GM18511 (cell line): ENCODE measurements at regions not wholly inside any gene's neighbourhood (a gene's known extent, or its start where the extent isn't known, plus 50 kb on each side); places are given as distances from the start of the nearest gene placed in this dataset.

Experiments
- ATAC-seq: cut with Tn5 transposase; IDR thresholded peaks from one replicate; pipeline ENCODE4 v1.9.1; 2021; ENCODE audit warnings: mild to moderate bottlenecking, moderate library complexity; ENCODE audit not compliant: unreplicated experiment

DNA sequence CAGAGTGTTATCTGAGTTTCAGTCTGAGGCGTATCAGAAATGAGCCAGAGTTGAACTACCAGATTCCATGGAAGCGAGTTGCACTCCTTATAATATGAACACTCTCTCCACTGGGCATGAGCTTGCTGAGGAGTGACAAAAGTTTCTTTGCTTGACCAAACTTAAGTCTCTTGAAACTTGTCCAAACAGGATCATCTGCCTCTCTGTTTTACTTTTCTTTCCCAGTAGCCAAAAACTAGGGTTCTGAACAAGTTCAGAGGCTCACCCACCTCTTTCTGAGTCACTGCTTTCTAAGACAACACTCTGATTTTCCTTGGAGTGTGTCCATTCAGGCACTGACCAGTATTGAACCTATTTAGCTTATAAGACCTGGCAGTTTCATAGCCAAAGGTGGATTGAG, 233.2 kb upstream of the TCF4 start:
- no peak for ATAC-seq

DNA sequence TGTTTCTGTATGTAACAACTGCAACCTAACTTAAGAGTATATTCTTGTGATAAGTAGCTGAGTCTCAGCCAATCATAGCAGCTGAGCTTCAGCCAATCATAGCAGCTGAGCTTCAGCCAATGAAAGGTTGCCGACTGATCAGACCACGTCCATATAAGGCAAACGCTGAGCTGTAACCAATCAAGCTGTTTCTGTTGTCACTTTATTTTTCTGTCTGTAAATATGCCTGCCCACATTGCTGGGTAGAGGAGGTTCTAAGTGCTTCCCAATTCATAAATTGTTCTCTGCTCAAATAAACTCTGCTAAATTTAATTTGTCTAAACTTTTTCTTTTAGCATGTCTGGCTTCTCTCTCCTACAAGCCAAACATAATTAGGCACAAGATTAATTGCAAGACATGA, 231.5 kb upstream of the TCF4 start:
- no peak for ATAC-seq

DNA sequence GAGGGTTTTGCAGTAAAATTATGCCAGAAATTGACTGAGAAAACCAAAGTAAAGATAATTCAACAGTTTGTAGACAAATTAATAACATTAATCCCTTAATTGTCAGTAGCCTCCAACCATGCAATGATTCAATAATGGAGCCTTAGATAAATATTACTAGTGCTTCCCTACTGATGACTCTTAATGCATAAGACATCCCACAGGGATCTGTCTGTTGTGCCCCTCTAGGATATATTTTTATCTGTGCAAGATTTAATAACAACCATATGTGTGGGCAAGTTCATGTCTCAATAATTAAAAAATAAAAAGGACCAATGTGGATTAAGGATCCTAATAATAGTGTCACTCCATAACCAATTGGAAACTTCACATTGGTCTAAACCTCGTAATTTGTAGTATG, 230.3 kb upstream of the TCF4 start:
- no peak for ATAC-seq

DNA sequence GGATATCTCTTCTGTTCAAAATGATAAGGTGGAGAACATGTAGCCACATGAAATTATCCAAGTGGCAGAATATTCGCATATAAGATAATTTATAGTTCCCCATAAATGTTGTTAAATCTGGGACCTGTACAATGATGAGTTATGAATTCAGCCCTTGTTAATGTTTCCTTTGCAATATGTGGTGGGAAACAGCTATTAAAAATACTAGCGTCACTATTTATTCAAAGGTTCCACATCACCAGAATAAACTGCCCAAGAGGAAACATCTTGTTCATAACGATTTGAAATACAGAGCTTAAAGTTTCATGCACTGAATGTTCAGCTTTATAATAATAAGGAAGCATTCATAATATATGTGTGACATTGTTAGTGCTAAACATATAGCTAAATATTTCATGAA, 223.9 kb upstream of the TCF4 start:
- no peak for ATAC-seq

DNA sequence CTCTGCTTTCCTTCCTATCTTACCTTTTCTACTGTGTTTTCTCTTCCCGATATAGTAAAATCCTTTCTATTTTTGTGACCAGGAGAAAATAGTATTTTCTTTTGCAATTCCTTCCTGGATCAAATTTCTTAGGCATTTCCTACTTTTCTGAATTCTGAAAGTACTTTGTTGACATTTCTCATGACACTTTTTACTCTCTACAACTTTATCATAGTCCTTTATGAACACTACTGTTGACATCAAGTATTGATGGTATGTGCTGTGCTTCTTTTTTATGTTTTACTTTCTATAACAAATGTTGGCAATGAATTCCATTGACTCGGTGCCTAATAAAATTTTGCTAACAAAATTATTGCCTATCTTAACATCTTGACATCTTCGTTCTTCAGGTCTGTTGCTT, 217.7 kb upstream of the TCF4 start:
- no peak for ATAC-seq

DNA sequence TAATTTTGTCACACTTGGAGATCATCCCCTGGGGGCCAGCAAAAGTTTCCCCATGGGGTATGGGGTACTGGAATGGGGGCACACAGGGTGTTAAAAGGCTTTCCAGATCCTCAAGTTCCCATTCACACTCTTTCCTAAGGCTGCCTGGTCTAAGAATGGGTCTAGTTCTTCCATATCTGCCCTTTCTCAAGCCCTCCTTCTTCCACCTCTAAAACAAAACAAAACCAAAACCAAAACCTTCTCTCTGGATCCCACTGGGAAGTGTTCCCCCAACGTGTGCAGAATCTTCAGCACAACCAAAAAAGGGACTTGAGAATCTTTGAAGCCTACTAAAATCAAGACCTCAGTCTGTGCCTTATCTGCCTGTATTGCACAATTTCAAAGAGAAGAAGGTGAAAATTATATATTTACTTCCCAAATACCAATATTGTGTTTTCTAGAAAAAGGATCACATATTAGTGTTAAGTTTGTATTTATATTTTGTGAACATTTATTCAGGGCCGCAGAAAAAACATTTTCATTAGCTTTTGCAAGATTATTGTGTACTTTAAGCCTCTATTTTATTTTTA, 207.2 kb upstream of the TCF4 start:
- no peak for ATAC-seq

DNA sequence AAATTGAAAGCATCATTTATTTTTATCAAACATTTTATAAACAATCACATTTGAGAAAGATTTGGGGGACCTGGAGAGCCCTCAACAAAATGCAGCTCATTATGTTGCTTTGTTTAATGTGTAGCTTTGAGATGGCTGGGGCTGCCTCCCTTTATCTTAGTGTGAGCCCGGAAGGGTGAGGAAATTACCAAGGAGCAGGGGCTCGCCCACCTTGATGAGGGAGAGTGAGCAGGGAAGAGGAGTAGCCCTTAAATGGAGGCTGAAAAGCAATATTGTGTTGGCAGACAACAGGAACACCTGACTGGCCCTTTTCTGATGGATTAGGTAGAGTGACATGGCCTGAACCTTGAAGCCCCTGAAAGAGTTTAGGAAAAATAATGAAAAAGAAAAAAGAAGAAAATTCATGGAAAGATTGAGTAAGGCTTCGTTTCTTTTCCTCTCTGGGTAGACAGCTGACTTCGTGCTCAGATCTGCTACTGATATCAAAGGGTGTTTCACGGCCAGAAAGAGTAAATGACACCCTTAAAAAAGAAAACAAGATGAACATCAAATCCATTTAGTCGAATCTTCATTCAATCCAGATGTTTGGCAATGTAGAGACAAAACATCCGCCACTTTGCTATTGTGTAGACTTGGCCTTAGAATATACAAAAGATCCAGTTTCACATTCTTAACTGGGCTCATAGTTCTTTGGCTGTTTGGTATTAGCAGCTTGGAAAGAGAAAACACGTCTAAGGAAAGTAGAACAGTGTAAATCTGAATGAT, 206.5 kb upstream of the TCF4 start:
- no peak for ATAC-seq

DNA sequence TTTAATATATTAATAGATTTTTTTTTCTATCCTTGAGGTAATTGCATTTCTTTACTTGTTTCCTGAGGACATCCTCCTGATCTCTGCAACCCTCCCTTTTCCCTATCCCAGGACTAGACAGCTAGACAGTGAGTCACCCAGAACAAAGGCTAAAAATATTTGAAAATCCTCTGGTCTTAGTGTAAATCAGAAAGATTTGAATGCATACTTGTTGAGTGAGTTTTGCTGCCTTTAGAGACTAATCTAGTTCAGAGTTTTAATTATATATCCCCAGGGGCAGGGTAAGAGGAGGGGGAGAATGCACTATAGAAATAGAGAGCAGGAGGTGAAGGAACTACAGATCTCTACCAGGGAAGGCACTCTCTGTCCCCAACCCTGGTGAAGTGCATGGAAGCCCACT, 202.3 kb upstream of the TCF4 start:
- ATAC-seq, result no peak

DNA sequence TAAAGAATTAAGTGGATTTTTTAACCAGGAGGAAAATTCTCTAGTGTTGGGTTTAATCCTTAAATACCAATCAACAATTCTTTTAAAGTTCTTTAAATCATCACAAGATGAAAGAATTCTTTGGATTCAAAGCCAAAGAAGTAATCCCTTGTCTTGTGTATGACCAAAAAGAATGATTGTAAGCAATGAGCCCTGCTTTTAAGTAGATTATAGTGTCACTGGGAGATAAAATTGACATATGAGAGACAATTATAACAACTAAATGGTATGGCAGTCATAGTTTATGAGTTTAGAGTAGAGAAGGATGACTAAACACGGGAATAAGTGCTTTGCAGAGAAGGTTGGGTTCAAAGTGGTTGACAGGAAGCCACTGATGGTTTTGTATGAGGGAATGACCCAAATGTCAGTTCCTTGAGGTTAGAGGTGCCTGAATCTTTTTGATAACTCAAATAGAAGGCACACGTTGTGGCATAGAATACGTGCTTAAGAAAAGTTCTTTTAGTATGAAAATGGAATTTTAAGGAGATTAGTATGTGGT, 199.6 kb upstream of the TCF4 start:
- no peak for ATAC-seq

DNA sequence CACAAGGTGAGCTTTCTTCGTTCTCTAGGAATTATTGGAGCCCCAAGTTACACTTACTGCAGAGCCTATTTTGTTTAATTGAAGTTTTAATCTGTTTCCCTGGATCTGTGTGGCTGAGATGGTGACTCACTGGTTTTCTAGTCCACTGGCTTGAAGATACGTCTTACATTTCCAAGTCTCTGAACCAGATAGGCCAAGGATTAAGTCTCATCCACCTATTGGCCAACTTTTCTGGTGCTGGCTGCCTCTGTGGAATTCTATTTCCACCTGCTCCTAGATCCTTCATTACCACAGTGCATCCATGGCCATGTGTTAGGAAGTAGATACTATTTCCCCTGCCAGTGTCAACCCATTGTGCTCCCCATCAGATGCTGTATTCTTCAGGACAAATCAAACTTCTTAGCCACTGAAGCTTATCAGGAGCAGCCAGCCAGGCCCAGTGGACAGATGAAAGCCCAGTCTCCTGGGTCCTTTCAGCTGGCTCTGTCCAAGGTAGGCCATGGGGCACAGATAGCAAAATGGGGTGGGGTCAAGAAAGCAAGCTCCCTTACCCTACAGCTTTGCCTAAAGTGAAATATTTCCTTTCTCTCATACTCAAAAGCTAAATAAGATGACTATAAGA, 198.8 kb upstream of the TCF4 start:
- ATAC-seq, result no peak

DNA sequence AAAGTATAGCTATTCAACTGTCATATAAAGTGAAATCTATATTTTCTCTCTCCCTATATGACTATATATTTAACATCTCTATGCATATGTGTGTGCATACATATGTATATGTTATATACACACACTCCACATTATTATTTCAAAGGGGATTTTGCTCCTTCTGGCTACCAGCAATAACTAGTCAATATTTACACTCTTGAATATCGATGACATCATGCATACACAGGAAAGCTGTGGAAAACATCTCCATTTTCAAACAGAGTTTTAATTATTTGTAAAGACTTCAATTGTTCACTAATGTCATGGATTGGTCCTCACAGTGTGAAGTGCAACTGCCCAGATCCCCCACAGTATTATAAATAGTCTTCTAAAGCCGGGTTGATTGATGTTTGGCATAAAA, 195.9 kb upstream of the TCF4 start:
- no peak for ATAC-seq

DNA sequence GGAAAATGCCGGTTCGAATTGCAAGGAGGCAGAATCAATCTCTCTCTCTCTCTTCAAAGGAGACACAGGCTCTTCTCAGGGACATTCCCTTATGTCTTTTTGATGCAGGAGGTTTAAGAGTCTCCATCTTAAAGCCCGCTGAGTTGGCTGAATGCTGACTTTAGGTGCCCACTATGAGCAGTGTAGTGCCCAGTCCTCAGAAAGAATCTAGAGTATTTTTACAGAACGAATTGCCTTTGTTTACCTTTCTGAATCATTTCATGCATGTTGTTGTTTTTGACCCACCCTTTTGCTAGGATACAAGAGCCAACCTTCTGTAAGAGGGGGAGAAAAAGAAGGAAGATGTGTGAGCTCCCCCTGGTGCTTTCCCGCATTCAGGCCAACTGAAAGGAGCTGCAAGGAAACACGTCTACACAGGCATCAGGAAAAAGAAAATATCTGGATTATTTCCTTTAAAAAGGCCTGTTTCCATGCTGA, 193.5 kb upstream of the TCF4 start:
- ATAC-seq, result no peak

DNA sequence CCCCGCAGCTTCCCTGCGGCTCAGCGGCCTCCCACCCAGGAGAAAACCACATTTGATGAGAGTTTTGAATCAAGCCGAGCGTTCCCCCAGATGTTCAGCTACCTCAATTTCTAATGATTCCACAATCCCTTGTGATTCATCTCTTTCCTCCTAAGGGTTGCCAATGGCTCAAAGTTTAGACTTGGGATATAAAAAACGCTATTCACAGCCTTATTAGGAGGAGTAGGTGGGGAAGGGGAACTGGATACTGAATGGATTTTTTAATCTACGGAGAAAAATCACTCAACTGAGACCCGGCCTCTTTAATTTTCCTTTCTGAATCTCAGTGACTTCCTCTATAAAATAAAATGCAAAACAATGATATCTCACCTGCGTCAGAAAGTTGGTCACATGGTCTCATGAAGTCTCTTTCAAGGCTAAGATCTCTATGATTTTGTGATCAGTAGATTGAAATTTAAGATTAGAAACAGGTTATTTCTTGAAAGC, 192.6 kb upstream of the TCF4 start:
- ATAC-seq, result no peak

DNA sequence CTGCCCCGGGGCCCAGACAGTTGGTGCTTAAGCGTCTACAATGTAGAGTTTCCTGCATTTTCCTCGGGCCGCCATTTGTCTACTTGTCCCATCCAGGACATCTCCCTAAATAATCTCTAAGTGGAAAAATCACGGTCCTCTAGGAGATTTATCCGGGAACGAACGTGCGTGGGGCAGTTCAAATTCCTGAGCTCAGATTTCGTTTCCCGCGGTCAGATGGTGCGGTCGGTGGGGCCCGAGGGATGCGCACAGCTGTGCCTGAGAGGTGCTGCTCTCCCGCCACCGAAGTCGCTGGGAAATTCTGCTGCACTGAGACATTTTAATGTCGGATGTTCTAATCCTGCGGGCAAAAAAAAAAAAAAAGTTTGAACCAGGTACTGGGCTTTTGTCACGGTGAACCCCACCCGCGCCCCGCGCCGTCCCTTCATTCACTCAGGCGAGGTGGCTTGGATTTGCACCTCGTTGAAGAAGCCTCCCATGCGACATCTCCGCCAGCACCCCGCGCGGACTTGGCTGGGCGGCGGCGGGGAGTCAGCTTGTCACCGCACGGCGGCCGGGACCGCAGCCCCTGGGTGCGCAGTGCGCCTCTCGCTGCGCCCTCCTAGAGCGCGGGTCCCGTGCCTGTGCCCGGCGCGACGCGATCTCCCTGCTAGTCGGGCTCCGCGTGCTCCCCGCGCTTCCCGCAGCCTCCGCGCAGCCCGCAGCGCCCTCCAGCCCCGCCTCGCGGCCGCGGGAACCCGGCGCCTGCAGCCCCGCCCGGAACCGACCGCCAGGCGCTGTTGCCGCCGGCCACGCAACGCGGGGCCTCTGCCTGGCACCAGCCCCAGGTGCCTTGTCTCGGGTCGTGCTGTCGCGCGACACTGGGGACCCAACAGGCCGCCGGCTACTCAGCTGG, 191.9 kb upstream of the TCF4 start:
- no peak for ATAC-seq

DNA sequence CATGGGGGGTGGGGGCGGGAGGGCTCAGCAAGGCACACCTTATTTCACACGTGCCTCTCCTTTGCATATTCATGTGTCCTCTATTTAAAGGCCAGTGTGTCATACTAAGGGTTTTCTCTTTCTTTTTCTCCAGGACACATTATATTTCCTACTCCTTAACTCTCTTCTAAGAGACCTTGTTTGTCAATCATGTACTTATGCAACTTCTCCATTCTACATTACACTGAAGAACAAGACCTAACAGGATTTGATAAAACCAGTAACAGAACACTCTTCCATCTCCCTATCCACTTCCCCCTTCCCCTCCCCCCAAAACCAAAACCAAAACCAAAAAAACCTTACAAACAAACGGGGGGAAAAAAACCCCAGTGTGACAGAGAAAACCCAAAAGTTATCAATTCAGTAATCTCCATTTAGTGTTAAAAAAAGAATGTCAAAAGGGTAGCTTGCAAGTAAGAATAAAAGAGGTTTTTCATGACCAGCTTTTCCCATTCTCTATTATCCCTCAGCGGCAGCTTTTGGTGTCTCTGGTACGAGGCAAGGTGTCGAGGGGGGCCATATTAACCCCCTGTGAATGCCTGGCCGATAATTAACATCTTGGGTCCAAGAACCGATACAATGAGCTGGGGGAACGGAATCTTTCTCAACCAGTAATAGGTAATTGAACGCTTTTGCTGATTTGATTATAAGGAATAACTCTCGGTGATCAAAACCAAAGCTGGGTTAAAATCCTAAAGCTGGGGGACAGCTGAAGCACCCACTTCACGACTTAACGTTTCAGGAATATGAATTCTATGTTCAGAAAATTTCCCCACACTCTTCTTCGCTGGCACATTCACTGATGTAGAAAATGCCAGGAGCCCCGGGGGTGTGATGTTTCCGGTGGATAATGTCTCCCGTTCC, 191.0 kb upstream of the TCF4 start:
- no peak for ATAC-seq

DNA sequence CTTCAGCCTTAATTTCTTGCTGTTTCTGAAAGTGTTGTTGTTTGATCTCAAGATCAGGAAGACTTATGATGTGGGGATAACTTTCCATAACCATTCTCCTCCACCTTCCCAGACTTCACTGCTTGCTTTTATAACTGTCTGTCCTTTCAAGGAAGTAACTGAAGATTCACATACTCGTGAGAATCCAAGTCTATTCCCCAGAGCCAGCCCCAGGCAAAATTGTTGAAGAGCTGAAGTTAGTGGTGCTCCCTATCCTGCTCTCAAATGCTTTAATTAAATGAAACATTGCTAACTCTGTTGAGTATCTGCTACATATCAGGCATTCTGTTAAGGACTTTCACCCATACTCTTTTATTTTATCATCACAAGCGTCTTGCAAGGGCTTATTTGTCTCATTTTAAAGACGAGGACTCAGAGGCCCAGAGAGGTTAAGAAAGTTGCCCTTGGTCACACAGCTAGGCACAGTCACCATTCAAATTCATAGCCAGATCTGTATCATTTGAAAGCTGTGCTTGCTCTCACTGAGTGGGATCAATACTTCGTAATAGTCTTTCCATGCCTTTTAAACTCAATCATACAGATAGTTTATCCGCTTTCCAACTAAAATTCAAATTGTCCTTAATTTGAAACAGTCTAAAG, 189.8 kb upstream of the TCF4 start:
- ATAC-seq, result no peak

DNA sequence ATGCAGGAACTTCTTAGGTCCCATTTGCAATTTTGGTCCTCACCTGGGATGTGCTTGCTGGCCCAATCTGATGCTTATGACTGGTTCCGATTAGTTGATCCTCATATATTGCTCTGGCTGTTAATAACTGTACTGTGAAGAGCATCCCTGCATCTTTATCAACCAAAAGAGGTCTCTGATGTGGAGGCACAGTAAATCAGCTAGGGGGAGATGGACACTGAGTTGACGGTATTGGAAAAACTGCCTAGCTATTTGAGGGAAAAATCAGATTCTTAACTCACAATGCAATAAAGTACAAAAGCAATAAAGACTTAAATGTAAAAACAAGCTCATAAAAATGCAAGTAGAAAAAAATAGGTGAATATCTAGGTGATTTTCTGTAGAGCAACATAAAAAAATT, 188.0 kb upstream of the TCF4 start:
- no peak for ATAC-seq

DNA sequence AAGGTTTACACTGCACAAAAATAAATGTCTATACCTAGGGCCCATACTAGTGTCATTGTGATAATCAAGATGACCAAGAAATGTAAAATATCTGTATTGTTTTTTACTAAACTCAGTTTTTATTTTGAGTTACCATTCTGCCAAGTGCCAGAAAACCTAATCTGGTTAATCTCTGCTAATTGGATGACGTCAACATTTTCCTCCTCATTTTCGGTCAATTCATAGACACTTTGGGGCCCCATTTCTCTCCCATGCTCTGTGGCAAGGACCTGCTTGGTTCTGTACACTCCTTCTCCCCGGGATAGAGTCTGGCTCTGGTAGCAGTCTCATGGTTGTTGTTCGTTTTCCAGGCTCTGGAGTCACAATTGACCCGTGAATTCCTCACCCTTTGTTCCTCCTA, 186.5 kb upstream of the TCF4 start:
- no peak for ATAC-seq

DNA sequence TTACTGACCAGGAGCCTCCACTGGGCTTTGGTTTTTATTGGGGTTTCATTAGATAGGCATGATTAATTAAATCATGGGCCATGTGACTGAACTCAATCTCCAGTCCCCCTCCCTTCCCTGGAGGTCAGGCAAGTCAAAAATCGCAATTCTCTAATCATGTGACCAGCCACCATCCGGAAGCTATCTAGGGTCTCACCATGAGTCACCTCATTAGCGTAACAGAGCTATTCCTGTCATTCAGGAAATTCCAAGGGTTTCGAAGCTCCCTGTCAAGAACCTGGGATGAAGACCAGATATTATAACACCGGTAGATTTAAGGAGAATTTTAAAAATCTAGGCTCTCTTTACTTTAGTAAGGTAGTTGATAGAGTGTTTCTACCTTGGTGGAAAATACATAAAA, 180.3 kb upstream of the TCF4 start:
- ATAC-seq, result no peak

DNA sequence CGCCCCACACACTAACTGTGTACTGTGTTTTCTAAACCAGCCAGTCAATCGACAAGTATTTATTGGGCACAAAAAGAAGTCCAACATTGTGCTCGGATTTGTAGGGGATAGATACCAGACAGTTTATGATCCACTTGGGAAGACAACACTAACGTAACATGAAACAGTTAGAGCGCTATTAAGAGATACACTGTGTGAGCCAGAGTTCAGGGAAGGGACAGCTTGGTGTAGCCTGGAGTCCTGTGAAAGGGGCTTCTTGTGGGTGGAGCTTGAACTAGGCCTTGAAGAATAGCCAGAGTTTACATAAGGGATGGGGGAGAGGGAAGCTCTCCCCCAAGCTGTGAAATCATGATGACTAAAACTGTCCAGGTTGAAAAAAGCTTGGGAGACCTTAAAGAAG, 176.4 kb upstream of the TCF4 start:
- ATAC-seq, result no peak
